ENCODE measurements at regions not wholly inside any gene's neighbourhood (a gene's known extent, or its start where the extent isn't known, plus 50 kb on each side); places are given as distances from the start of the nearest gene placed in this dataset.
"Not testable (repeated sequence)": the region's sequence is repeated elsewhere in the genome, so short reads cannot be mapped to it uniquely, and the experiment has no call there.

- TF ChIP-seq, protein P1, sequence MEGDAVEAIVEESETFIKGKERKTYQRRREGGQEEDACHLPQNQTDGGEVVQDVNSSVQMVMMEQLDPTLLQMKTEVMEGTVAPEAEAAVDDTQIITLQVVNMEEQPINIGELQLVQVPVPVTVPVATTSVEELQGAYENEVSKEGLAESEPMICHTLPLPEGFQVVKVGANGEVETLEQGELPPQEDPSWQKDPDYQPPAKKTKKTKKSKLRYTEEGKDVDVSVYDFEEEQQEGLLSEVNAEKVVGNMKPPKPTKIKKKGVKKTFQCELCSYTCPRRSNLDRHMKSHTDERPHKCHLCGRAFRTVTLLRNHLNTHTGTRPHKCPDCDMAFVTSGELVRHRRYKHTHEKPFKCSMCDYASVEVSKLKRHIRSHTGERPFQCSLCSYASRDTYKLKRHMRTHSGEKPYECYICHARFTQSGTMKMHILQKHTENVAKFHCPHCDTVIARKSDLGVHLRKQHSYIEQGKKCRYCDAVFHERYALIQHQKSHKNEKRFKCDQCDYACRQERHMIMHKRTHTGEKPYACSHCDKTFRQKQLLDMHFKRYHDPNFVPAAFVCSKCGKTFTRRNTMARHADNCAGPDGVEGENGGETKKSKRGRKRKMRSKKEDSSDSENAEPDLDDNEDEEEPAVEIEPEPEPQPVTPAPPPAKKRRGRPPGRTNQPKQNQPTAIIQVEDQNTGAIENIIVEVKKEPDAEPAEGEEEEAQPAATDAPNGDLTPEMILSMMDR (IDR thresholded peaks at IDR 0.05 in 2 of 3, conservative IDR thresholded peaks at IDR 0.05 in 1 of 3; ENCODE audit: borderline replicate concordance in 1 of 3, insufficient read depth in 1 of 3, low read depth in 2 of 3, low read length in 2 of 3) = not testable (repeated sequence)
- not testable (repeated sequence) for TF ChIP-seq SP1 (IDR thresholded peaks at IDR 0.05; ENCODE audit: low read depth); EGR1 (IDR thresholded peaks at IDR 0.05; ENCODE audit: low read depth); POLR2A (IDR thresholded peaks at IDR 0.05; ENCODE audit: borderline replicate concordance, extremely low read depth, insufficient read depth, insufficient read length); ATF3 (IDR thresholded peaks at IDR 0.05); POLR2AphosphoS5 (IDR thresholded peaks at IDR 0.05; ENCODE audit: low read depth, low read length); SIN3A (IDR thresholded peaks at IDR 0.05; ENCODE audit: low read depth); MAX (IDR thresholded peaks at IDR 0.05); YY1 (IDR thresholded peaks at IDR 0.05; ENCODE audit: extremely low read depth, insufficient replicate concordance, low read depth, low read length); CBX3 (IDR thresholded peaks at IDR 0.05; ENCODE audit: low read depth); ZFX (IDR thresholded peaks at IDR 0.05); REST (IDR thresholded peaks at IDR 0.05; ENCODE audit: low read depth); ELF1 (IDR thresholded peaks at IDR 0.05; ENCODE audit: borderline replicate concordance, low read depth)
These were observed 175.5 kb downstream of the GOLGA8K start for GRCh38 chr15:32227410-32228114.

Data from HCT116 (cell line).